Endothelial cell of umbilical vein (primary cell): ENCODE measurements at regions not wholly inside any gene's neighbourhood (a gene's known extent, or its start where the extent isn't known, plus 50 kb on each side); places are given as distances from the start of the nearest gene placed in this dataset.
"Not testable (repeated sequence)": the region's sequence is repeated elsewhere in the genome, so short reads cannot be mapped to it uniquely, and the experiment has no call there.

ENCODE experiments used
- JUN ChIP-seq: IDR thresholded peaks from 2 replicates; pipeline ENCODE4 v1.6.1; 2011; ENCODE audit warnings: borderline replicate concordance, low read depth; ENCODE audit not compliant: insufficient read length, insufficient read depth
- MYC ChIP-seq: IDR thresholded peaks from one replicate; pipeline ENCODE4 v1.6.1; 2011; ENCODE audit warnings: mild to moderate bottlenecking, low read depth, low read length
- POLR2A ChIP-seq: IDR thresholded peaks from 2 replicates; pipeline ENCODE4 v1.6.1; 2012; ENCODE audit warnings: low read depth, mild to moderate bottlenecking, control low read depth, low read length
- POLR2AphosphoS5 ChIP-seq: IDR thresholded peaks from 2 replicates; pipeline ENCODE4 v1.6.1; 2012; ENCODE audit warnings: low read depth, mild to moderate bottlenecking, control low read depth, low read length, moderate library complexity; ENCODE audit not compliant: insufficient read depth
- TF ChIP-seq, protein P1 (sequence below), 2 donors: IDR thresholded peaks; 1 replicate in 1 of 2; 2 replicates in 1 of 2; pipeline ENCODE4 v1.5.1; 2011; ENCODE audit warnings: low read length in 2 of 2, mild to moderate bottlenecking in 2 of 2, moderate library complexity in 2 of 2, control low read depth in 1 of 2, inconsistent platforms in 1 of 2, low read depth in 1 of 2; ENCODE audit not compliant: insufficient read depth in 1 of 2; ENCODE audit errors: extremely low read depth in 1 of 2

DNA sequence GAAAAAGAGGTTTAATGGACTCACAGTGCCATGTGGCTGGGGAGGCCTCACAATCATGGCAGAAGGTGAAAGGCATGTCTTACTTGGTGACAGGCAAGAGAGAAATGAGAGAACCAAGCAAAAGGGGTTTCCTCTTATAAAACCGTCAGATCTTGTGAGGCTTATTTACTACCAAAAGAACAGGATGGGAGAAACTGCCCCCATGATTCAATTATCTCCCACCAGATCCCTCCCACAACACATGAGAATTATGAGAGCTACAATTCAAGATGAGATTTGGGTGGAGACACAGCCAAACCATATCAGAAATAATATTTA is 340.8 kb upstream of the TBC1D5 start:
- not testable (repeated sequence) for TF ChIP-seq JUN, MYC, POLR2AphosphoS5, POLR2A
- TF ChIP-seq, protein P1, sequence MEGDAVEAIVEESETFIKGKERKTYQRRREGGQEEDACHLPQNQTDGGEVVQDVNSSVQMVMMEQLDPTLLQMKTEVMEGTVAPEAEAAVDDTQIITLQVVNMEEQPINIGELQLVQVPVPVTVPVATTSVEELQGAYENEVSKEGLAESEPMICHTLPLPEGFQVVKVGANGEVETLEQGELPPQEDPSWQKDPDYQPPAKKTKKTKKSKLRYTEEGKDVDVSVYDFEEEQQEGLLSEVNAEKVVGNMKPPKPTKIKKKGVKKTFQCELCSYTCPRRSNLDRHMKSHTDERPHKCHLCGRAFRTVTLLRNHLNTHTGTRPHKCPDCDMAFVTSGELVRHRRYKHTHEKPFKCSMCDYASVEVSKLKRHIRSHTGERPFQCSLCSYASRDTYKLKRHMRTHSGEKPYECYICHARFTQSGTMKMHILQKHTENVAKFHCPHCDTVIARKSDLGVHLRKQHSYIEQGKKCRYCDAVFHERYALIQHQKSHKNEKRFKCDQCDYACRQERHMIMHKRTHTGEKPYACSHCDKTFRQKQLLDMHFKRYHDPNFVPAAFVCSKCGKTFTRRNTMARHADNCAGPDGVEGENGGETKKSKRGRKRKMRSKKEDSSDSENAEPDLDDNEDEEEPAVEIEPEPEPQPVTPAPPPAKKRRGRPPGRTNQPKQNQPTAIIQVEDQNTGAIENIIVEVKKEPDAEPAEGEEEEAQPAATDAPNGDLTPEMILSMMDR (IDR thresholded peaks at IDR 0.05; ENCODE audit: extremely low read depth in 1 of 2, insufficient read depth in 1 of 2, low read depth in 1 of 2, low read length in 2 of 2): not testable (repeated sequence)
